H1 (cell line): ENCODE measurements at regions not wholly inside any gene's neighbourhood (a gene's known extent, or its start where the extent isn't known, plus 50 kb on each side); places are given as distances from the start of the nearest gene placed in this dataset.

Experiments
- CTCF ChIA-PET: fragments of 300-600 bp; sonication (Branson Sonifier 250); formaldehyde crosslinking; loops from one replicate; lab custom pipeline; 2021; ENCODE audit not compliant: partially characterized antibody; lab: Charles Lee
- POLR2A ChIA-PET: fragments of 300-600 bp; sonication (Branson Sonifier 250); formaldehyde crosslinking; loops from one replicate; lab custom pipeline; 2021; ENCODE audit warnings: inconsistent platforms; ENCODE audit not compliant: partially characterized antibody; lab: Charles Lee
- DNase-seq, 2 experiments: peaks; one replicate each; pipeline versions ENCODE4 v3.0.0 to v3.0.0-alpha.2; 2010 to 2022; ENCODE audit warnings: low spot score in 2 of 2, low read depth in 1 of 2, mixed read lengths in 1 of 2
- FAIRE-seq: peaks from 2 replicates; lab custom pipeline; 2011; peaks lifted over from hg19 to GRCh38; lab: Jason Lieb, UNC
- H2AFZ ChIP-seq: 2 replicates; pipeline ENCODE4 v1.8.1; 2012; ENCODE audit warnings: low read length, inconsistent platforms
- H2AK5ac ChIP-seq: 2 replicates; pipeline ENCODE4 v1.6.1; 2013; ENCODE audit warnings: low read depth, low read length
- H2BK120ac ChIP-seq: replicated peaks from 2 replicates; pipeline ENCODE3; 2013; ENCODE audit warnings: low read depth, low read length, inconsistent platforms
- H2BK12ac ChIP-seq: 2 replicates; pipeline ENCODE4 v1.6.1; 2013; ENCODE audit warnings: low read depth, low read length
- H2BK15ac ChIP-seq: 2 replicates; pipeline ENCODE4 v1.6.1; 2013; ENCODE audit warnings: low read length
- H2BK20ac ChIP-seq: 2 replicates; pipeline ENCODE4 v1.6.1; 2013; ENCODE audit warnings: low read length
- H2BK5ac ChIP-seq: 2 replicates; pipeline ENCODE4 v1.6.1; 2013; ENCODE audit warnings: low read depth, low read length
- H3K14ac ChIP-seq: 2 replicates; pipeline ENCODE4 v1.6.1; 2013; ENCODE audit warnings: inconsistent platforms; ENCODE audit not compliant: insufficient read length
- H3K18ac ChIP-seq: 2 replicates; pipeline ENCODE4 v1.6.1; 2013; ENCODE audit warnings: low read length; ENCODE audit errors: extremely low read depth
- H3K23ac ChIP-seq: 2 replicates; pipeline ENCODE4 v1.6.1; 2013; ENCODE audit warnings: inconsistent platforms; ENCODE audit not compliant: insufficient read length
- H3K23me2 ChIP-seq: 2 replicates; pipeline ENCODE4 v1.6.1; 2013; ENCODE audit warnings: low read depth, low read length
- H3K27ac ChIP-seq: 2 replicates; pipeline ENCODE4 v1.6.1; 2011; ENCODE audit warnings: low read depth, low read length, inconsistent platforms
- H3K27me3 ChIP-seq, 4 experiments: replicated peaks in 1 of 4; 1 replicate in 1 of 4; 2 replicates in 3 of 4; pipeline versions ENCODE4 v1.6.1 to v1.8.1; 2011 to 2013; ENCODE audit warnings: low read length in 3 of 4, mild to moderate bottlenecking in 3 of 4, inconsistent platforms in 2 of 4, mixed read lengths in 2 of 4, moderate library complexity in 1 of 4; ENCODE audit not compliant: control insufficient read depth in 3 of 4, insufficient read depth in 3 of 4; ENCODE audit errors: extremely low read depth in 1 of 4
- H3K36me3 ChIP-seq, 4 experiments: 2 replicates each; pipeline versions ENCODE4 v1.6.1 to v1.8.1; 2011 to 2013; ENCODE audit warnings: mild to moderate bottlenecking in 4 of 4, low read length in 3 of 4, moderate library complexity in 2 of 4, control low read depth in 1 of 4, inconsistent platforms in 1 of 4; ENCODE audit not compliant: insufficient read depth in 4 of 4, control insufficient read depth in 2 of 4
- H3K4ac ChIP-seq: replicated peaks from 2 replicates; pipeline ENCODE3; 2013; ENCODE audit warnings: low read length, low read depth, mixed read lengths, inconsistent platforms; ENCODE audit not compliant: insufficient read length
- H3K4me1 ChIP-seq, 4 experiments: replicated peaks in 1 of 4; 1 replicate in 1 of 4; 2 replicates in 3 of 4; pipeline versions ENCODE4 v1.6.1 to v1.8.1; 2011 to 2013; ENCODE audit warnings: low read length in 3 of 4, inconsistent platforms in 2 of 4, mixed read lengths in 1 of 4; ENCODE audit not compliant: insufficient read depth in 4 of 4, control insufficient read depth in 3 of 4
- H3K4me2 ChIP-seq, 2 experiments: 2 replicates each; pipeline versions ENCODE4 v1.6.1 to v1.8.1; 2011 to 2013; ENCODE audit warnings: low read depth in 2 of 2, low read length in 2 of 2, control low read depth in 1 of 2, inconsistent platforms in 1 of 2, mild to moderate bottlenecking in 1 of 2; ENCODE audit not compliant: insufficient read depth in 1 of 2
- H3K4me3 ChIP-seq, 4 experiments: fragments of 200-600, 300-600 bp in 1 of 4; sonication (generic), shearing (Covaris generic), sonication (Bioruptor Twin) in 1 of 4; 2 replicates each; pipeline versions ENCODE4 v1.5.1 to v1.8.1; 2011 to 2016; ENCODE audit warnings: low read length in 4 of 4, low read depth in 3 of 4, control low read depth in 2 of 4, inconsistent platforms in 2 of 4, mild to moderate bottlenecking in 2 of 4, mixed read lengths in 1 of 4, moderate library complexity in 1 of 4; ENCODE audit not compliant: insufficient read depth in 2 of 4; ENCODE audit errors: extremely low read depth in 1 of 4
- H3K56ac ChIP-seq: replicated peaks from 2 replicates; pipeline ENCODE3; 2013; ENCODE audit warnings: low read depth, mild to moderate bottlenecking, mixed read lengths, low read length, inconsistent platforms; ENCODE audit not compliant: insufficient read length
- H3K79me1 ChIP-seq: 2 replicates; pipeline ENCODE4 v1.6.1; 2013; ENCODE audit warnings: low read depth, low read length, control low read depth
- H3K79me2 ChIP-seq, 2 experiments: 2 replicates each; pipeline versions ENCODE4 v1.6.1 to v1.8.1; 2012 to 2013; ENCODE audit warnings: low read length in 2 of 2, mild to moderate bottlenecking in 2 of 2, inconsistent platforms in 1 of 2; ENCODE audit not compliant: insufficient read depth in 2 of 2, control insufficient read depth in 1 of 2
- H3K9ac ChIP-seq, 4 experiments: replicated peaks in 1 of 4; 1 replicate in 1 of 4; 2 replicates in 3 of 4; pipeline versions ENCODE4 v1.6.1 to v1.8.1; 2011 to 2013; ENCODE audit warnings: low read depth in 3 of 4, low read length in 3 of 4, control low read depth in 2 of 4, mild to moderate bottlenecking in 2 of 4, moderate library complexity in 2 of 4, inconsistent platforms in 1 of 4; ENCODE audit errors: extremely low read depth in 1 of 4
- H3K9me3 ChIP-seq, 2 experiments: 2 replicates each; pipeline versions ENCODE4 v1.6.1 to v1.8.1; 2012 to 2013; ENCODE audit warnings: mild to moderate bottlenecking in 2 of 2, moderate library complexity in 2 of 2, control low read depth in 1 of 2, inconsistent platforms in 1 of 2, low read depth in 1 of 2, low read length in 1 of 2, mixed read lengths in 1 of 2; ENCODE audit not compliant: insufficient read depth in 2 of 2
- H4K20me1 ChIP-seq, 2 experiments: replicated peaks in 1 of 2; 2 replicates each; pipeline versions ENCODE3 to v1.8.1; 2011 to 2013; ENCODE audit warnings: inconsistent platforms in 2 of 2, low read length in 2 of 2, mild to moderate bottlenecking in 1 of 2; ENCODE audit not compliant: insufficient read depth in 2 of 2, control insufficient read depth in 1 of 2
- H4K5ac ChIP-seq: 2 replicates; pipeline ENCODE4 v1.6.1; 2013; ENCODE audit warnings: low read length, low read depth, mixed read lengths, inconsistent platforms; ENCODE audit not compliant: insufficient read length
- H4K8ac ChIP-seq: 2 replicates; pipeline ENCODE4 v1.8.0; 2013; ENCODE audit warnings: mild to moderate bottlenecking, moderate library complexity, low read length, inconsistent platforms; ENCODE audit not compliant: insufficient read depth; ENCODE audit errors: extremely low read depth
- H4K91ac ChIP-seq: replicated peaks from 2 replicates; pipeline ENCODE3; 2013; ENCODE audit warnings: low read length, mixed read lengths, inconsistent platforms; ENCODE audit not compliant: insufficient read length
- BRCA1 ChIP-seq: IDR thresholded peaks from 2 replicates; pipeline ENCODE4 v1.6.1; 2012; ENCODE audit warnings: low read depth, low read length, improper control_type of control experiment
- CHD1 ChIP-seq: IDR thresholded peaks from 2 replicates; pipeline ENCODE4 v1.6.1; 2012; ENCODE audit warnings: low read depth, low read length, improper control_type of control experiment
- CREB1 ChIP-seq: IDR thresholded peaks from 2 replicates; pipeline ENCODE4 v1.6.1; 2012; ENCODE audit warnings: inconsistent platforms
- EGR1 ChIP-seq: IDR thresholded peaks from 2 replicates; pipeline ENCODE4 v1.6.1; 2011; ENCODE audit warnings: low read depth, low read length, borderline replicate concordance
- EP300 ChIP-seq, 2 experiments: IDR thresholded peaks; 1 replicate in 1 of 2; 2 replicates in 1 of 2; pipeline ENCODE4 v1.6.1; 2011 to 2012; ENCODE audit warnings: low read depth in 2 of 2, low read length in 2 of 2, mild to moderate bottlenecking in 2 of 2, borderline replicate concordance in 1 of 2, inconsistent platforms in 1 of 2, moderate library complexity in 1 of 2
- KDM5A ChIP-seq: fragments of 200-600 bp; IDR thresholded peaks from 2 replicates; pipeline ENCODE4 v1.7.1; 2012; ENCODE audit warnings: mild to moderate bottlenecking, low read length, inconsistent platforms, mixed read lengths
- MAFK ChIP-seq: IDR thresholded peaks from 2 replicates; pipeline ENCODE4 v1.6.1; 2012; ENCODE audit warnings: low read depth, mild to moderate bottlenecking, improper control_type of control experiment, low read length
- RAD21 ChIP-seq, 2 experiments: IDR thresholded peaks in 1 of 2; conservative IDR thresholded peaks in 1 of 2; 2 replicates each; pipeline ENCODE4 v1.6.1; 2011; ENCODE audit warnings: low read depth in 2 of 2, low read length in 2 of 2, improper control_type of control experiment in 1 of 2, inconsistent platforms in 1 of 2, mild to moderate bottlenecking in 1 of 2, moderate library complexity in 1 of 2
- RNF2 ChIP-seq: fragments of 200-900, 300-1000 bp; sonication (generic); IDR thresholded peaks from 2 replicates; pipeline ENCODE4 v1.7.1; 2016; ENCODE audit warnings: borderline replicate concordance, low read depth, mild to moderate bottlenecking, antibody characterized with exemption, low read length; ENCODE audit not compliant: poor library complexity, severe bottlenecking; ENCODE audit errors: missing control alignments
- SP4 ChIP-seq: IDR thresholded peaks from 2 replicates; pipeline ENCODE4 v1.6.1; 2012; ENCODE audit warnings: low read length, inconsistent platforms
- YY1 ChIP-seq: IDR thresholded peaks from 2 replicates; pipeline ENCODE4 v1.6.1; 2011; ENCODE audit warnings: low read depth, mild to moderate bottlenecking, low read length
- WGBS, 2 experiments: shearing (Covaris generic) in 1 of 2; methylation state at CpG; one replicate each; pipeline versions ENCODE4 v1.1.6 to v1.1.7; 2013 to 2015; ENCODE audit warnings: low lambda C conversion rate in 2 of 2, mixed read lengths in 2 of 2, inconsistent platforms in 1 of 2, low coverage in 1 of 2, missing lambda C conversion rate in 1 of 2; ENCODE audit not compliant: insufficient replicate concordance in 2 of 2, insufficient coverage in 1 of 2, insufficient read length in 1 of 2; ENCODE audit errors: extremely low coverage in 1 of 2, missing lambda C conversion rate in 1 of 2; 5-methylcytosine and 5-hydroxymethylcytosine counted together
- TF ChIP-seq, protein P1 (sequence below): IDR thresholded peaks from 2 replicates; pipeline ENCODE4 v1.6.1; 2011; ENCODE audit warnings: low read length, improper control_type of control experiment

DNA sequence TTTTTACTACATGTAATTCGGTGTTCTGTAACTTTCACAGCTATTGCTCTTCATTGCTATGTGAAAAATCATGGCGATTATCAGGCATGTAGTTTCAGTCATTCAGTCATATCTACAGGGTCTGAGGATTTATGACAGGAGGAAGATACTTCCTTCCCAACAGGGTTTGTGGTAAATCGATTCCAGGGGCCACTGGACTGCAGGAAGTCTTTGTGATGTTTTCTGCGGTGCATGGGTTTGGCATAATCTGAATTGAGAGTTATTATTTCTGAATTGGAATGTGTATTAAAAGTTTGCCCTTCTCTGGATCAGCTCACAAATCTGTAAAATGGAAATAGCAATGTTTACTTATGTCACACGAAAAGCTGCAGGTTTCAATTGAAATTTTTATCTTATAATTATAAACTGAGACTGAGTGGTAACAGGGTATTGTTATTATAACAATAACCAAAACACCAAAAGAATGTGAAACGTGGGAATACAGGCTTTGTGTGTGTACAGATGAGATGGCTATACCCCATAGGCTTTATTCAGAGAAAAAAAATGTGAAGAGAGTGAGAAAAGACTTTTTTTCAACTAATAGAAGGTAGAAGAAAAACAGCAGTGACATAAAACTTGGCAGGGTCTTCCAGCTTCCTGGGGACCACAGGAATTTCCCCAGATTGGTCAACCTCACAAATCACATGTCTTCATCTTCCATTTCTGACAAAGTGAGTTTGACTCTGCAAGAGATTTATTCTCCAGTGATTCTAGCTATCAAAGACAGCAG is 307.7 kb upstream of the NFE2L3 start:
- no peak overlapping the region for H2BK120ac ChIP-seq
- no peak overlapping the region for H3K4me2 ChIP-seq
- H3K9me3 ChIP-seq = no peaks in the 10 kb centered on the region
- H2AK5ac ChIP-seq = no peak overlapping the region
- H3K27ac ChIP-seq = no peak overlapping the region
- no peak overlapping the region for H3K23ac ChIP-seq
- H3K23me2 ChIP-seq = no peaks in the 10 kb centered on the region
- no peaks in the 10 kb centered on the region for H4K20me1 ChIP-seq
- H3K79me2 ChIP-seq = no peaks in the 10 kb centered on the region
- no peak overlapping the region for H3K18ac ChIP-seq
- H3K14ac ChIP-seq = no peak overlapping the region
- no peaks in the 10 kb centered on the region for H3K36me3 ChIP-seq
- no peak overlapping the region for H4K91ac ChIP-seq
- no peak overlapping the region for H2BK5ac ChIP-seq
- H3K9ac ChIP-seq = no peak overlapping the region
- H2BK15ac ChIP-seq = no peak overlapping the region
- H3K4me1 ChIP-seq = no peaks in the 10 kb centered on the region; a peak in 1 of 7 replicates
- POLR2A ChIA-PET = interaction anchor here (0.9 kb wide), 1 partner anchor 356 kb away, joined by 3 read pairs; the partner anchor contains the start of gene HNRNPA2B1
- H3K79me1 ChIP-seq = no peaks in the 10 kb centered on the region
- no peak overlapping the region for H3K4ac ChIP-seq
- no peak overlapping the region for H4K5ac ChIP-seq
- H3K4me3 ChIP-seq = no peak overlapping the region
- H3K56ac ChIP-seq = no peak overlapping the region
- DNase-seq = no peak
- WGBS, 2 experiments = 88% methylated on average over 6 of the region's 6 CpGs; no CpG with 5 or more reads in 1 of the 2 experiments
- FAIRE-seq = no peak
- H3K27me3 ChIP-seq = no peaks in the 10 kb centered on the region
- H2AFZ ChIP-seq = no peak overlapping the region
- H2BK20ac ChIP-seq = no peak overlapping the region
- CTCF ChIA-PET = interaction anchor here (1.0 to 3.5 kb wide), 11 partner anchors 11 to 454 kb away, joined by 3 to 17 read pairs (median 5); no protein-coding TSS in a partner anchor
- H4K8ac ChIP-seq = no peak overlapping the region
- no peak overlapping the region for H2BK12ac ChIP-seq
- TF ChIP-seq BRCA1 (no peak), CREB1 (no peak), KDM5A (no peak), EP300 (IDR thresholded peaks at IDR 0.05; ENCODE audit: borderline replicate concordance in 1 of 2, low read depth in 2 of 2, low read length in 2 of 2) (no peak), YY1 (no peak), RAD21 (IDR thresholded peaks at IDR 0.05 in 1 of 2, conservative IDR thresholded peaks at IDR 0.05 in 1 of 2; ENCODE audit: low read depth in 2 of 2, low read length in 2 of 2) (no peak), RNF2 (no peak), MAFK (no peak), SP4 (no peak), CHD1 (no peak), EGR1 (no peak)
- TF ChIP-seq, protein P1, sequence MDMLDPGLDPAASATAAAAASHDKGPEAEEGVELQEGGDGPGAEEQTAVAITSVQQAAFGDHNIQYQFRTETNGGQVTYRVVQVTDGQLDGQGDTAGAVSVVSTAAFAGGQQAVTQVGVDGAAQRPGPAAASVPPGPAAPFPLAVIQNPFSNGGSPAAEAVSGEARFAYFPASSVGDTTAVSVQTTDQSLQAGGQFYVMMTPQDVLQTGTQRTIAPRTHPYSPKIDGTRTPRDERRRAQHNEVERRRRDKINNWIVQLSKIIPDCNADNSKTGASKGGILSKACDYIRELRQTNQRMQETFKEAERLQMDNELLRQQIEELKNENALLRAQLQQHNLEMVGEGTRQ = no peak
